Body of pancreas (tissue), 4 donors: ENCODE measurements at regions not wholly inside any gene's neighbourhood (a gene's known extent, or its start where the extent isn't known, plus 50 kb on each side); places are given as distances from the start of the nearest gene placed in this dataset.

Source experiments
- ATAC-seq: fragments of 150-250 bp; one replicate; pipeline ENCODE4 v1.9.1; 2016
- DNase-seq, 4 donors: peaks; one replicate each; pipeline ENCODE4 v3.0.0-alpha.2; 2019
- H3K27ac ChIP-seq, 4 donors: fragments of 200-600 bp; sonication (generic); 1 replicate in 3 of 4; 2 replicates in 1 of 4; pipeline versions ENCODE4 v1.5.1 to v1.6.1; 2016 to 2019; ENCODE audit warnings: mild to moderate bottlenecking in 1 of 4, mixed read lengths in 1 of 4, moderate library complexity in 1 of 4
- H3K27me3 ChIP-seq, 2 donors: fragments of 200-600 bp; sonication (generic); one replicate each; pipeline ENCODE4 v1.6.0; 2016; ENCODE audit warnings: mild to moderate bottlenecking in 1 of 2
- H3K36me3 ChIP-seq, 2 donors: fragments of 200-600 bp; sonication (generic); replicated peaks in 1 of 2; 2 replicates each; pipeline ENCODE4 v1.5.1; 2016; ENCODE audit warnings: low read depth in 2 of 2; ENCODE audit not compliant: insufficient read depth in 1 of 2
- H3K4me1 ChIP-seq: fragments of 200-600 bp; sonication (generic); one replicate; pipeline ENCODE4 v1.6.0; 2016
- H3K4me3 ChIP-seq, 2 donors: fragments of 200-600 bp; sonication (generic); 1 replicate in 1 of 2; 2 replicates in 1 of 2; pipeline ENCODE4 v1.5.1; 2016 to 2019
- H3K9me3 ChIP-seq, 3 donors: fragments of 200-600 bp; sonication (generic); 1 replicate in 2 of 3; 2 replicates in 1 of 3; pipeline ENCODE4 v1.5.1; 2016
- CTCF ChIP-seq, 7 experiments: fragments of 450-650 bp in 4 of 7; fragments of 200-600 bp in 3 of 7; sonication (generic) in 3 of 7; IDR thresholded peaks; one replicate each; pipeline ENCODE4 v1.5.1; 2016 to 2019; ENCODE audit warnings: antibody characterized with exemption in 7 of 7
- POLR2A ChIP-seq, 3 donors: fragments of 450-650 bp; IDR thresholded peaks; one replicate each; pipeline ENCODE4 v1.6.1; 2016; ENCODE audit warnings: antibody characterized with exemption in 3 of 3, mild to moderate bottlenecking in 2 of 3
- WGBS, 2 donors: methylation state at CpG; one replicate each; pipeline ENCODE4 v1.1.5; 2017; 5-methylcytosine and 5-hydroxymethylcytosine counted together
- intact Hi-C: fragments of 100-400 bp; cut with DNase I; formaldehyde crosslinking; loops from one replicate; pipeline ENCODE4 v1.15.1; 2023

GRCh38 chr22:22043296-22044078 lies 60.9 kb upstream of the TOP3B start:
- intact Hi-C loops, result no loop called here
- H3K4me3 ChIP-seq, result no peak overlapping the region
- TF ChIP-seq POLR2A (IDR thresholded peaks at IDR 0.05), result no peak
- no peak for TF ChIP-seq CTCF (IDR thresholded peaks at IDR 0.05)
- H3K36me3 ChIP-seq, result no peaks in the 10 kb centered on the region
- H3K4me1 ChIP-seq, result no peaks in the 10 kb centered on the region
- DNase-seq (no peak), ATAC-seq (no peak)
- no peaks in the 10 kb centered on the region for H3K27me3 ChIP-seq
- WGBS, 2 donors, result 57 to 60% methylated on average over 10 to 11 of the region's 11 CpGs
- H3K27ac ChIP-seq, result no peak overlapping the region
- H3K9me3 ChIP-seq, result no peaks in the 10 kb centered on the region

- no peak overlapping the region for H3K27ac ChIP-seq
- no peaks in the 10 kb centered on the region for H3K36me3 ChIP-seq
- no peaks in the 10 kb centered on the region for H3K4me1 ChIP-seq
- H3K27me3 ChIP-seq, result no peaks in the 10 kb centered on the region
- no peak for ATAC-seq
- DNase-seq, result no peak
- no peak overlapping the region for H3K4me3 ChIP-seq
- 59 to 60% methylated on average over 7 of the region's 7 CpGs for WGBS, 2 donors
- TF ChIP-seq CTCF (IDR thresholded peaks at IDR 0.05) (no peak), POLR2A (IDR thresholded peaks at IDR 0.05) (no peak)
- H3K9me3 ChIP-seq, result no peaks in the 10 kb centered on the region
- intact Hi-C loops, result no loop called here
Measured at GRCh38 chr22:22042599-22043295, 60.2 kb upstream of the TOP3B start.

- H3K27ac ChIP-seq, result no peak overlapping the region
- no peak for ATAC-seq
- no peaks in the 10 kb centered on the region for H3K27me3 ChIP-seq
- no peak for DNase-seq
- no peak overlapping the region for H3K4me3 ChIP-seq
- no peak for TF ChIP-seq POLR2A (IDR thresholded peaks at IDR 0.05)
- TF ChIP-seq CTCF (IDR thresholded peaks at IDR 0.05), result no peak
- H3K4me1 ChIP-seq, result no peaks in the 10 kb centered on the region
- WGBS, 2 donors, result 75 to 91% methylated on average over 1 of the region's 1 CpG
- no peaks in the 10 kb centered on the region for H3K9me3 ChIP-seq
- no peaks in the 10 kb centered on the region for H3K36me3 ChIP-seq
- intact Hi-C loops, result no loop called here
Measured at GRCh38 chr22:22042009-22042408, 59.4 kb upstream of the TOP3B start.

- Histone ChIP-seq H3K4me1 (no peaks in the 10 kb centered on the region), H3K27ac (no peak overlapping the region), H3K27me3 (no peaks in the 10 kb centered on the region), H3K4me3 (no peak overlapping the region), H3K9me3 (no peaks in the 10 kb centered on the region), H3K36me3 (no peaks in the 10 kb centered on the region)
- intact Hi-C loops, result no loop called here
- ATAC-seq (no peak), DNase-seq (no peak)
- TF ChIP-seq CTCF (IDR thresholded peaks at IDR 0.05), result no peak
- no peak for TF ChIP-seq POLR2A (IDR thresholded peaks at IDR 0.05)
Measured at GRCh38 chr22:22040908-22041307, 58.3 kb upstream of the TOP3B start.
